Stomach (tissue), 8 donors: ENCODE measurements at regions not wholly inside any gene's neighbourhood (a gene's known extent, or its start where the extent isn't known, plus 50 kb on each side); places are given as distances from the start of the nearest gene placed in this dataset.

Source experiments
- DNase-seq, 2 donors: peaks; one replicate each; pipeline versions ENCODE4 v3.0.0 to v3.0.0-alpha.2; 2013 to 2019
- H3K27ac ChIP-seq, 5 donors: fragments of 200-600 bp in 4 of 5; sonication (generic) in 4 of 5; one replicate each; pipeline ENCODE4 v1.5.1; 2013 to 2019; ENCODE audit warnings: mild to moderate bottlenecking in 1 of 5, moderate library complexity in 1 of 5
- H3K27me3 ChIP-seq, 3 donors: fragments of 200-600 bp; sonication (generic); one replicate each; pipeline ENCODE4 v1.5.1; 2017 to 2019; ENCODE audit warnings: mixed run types in 1 of 3
- H3K36me3 ChIP-seq, 4 donors: fragments of 200-600 bp; sonication (generic); 1 replicate in 3 of 4; 2 replicates in 1 of 4; pipeline ENCODE4 v1.5.1; 2016 to 2019
- H3K4me1 ChIP-seq, 4 donors: fragments of 200-600 bp; sonication (generic); one replicate each; pipeline ENCODE4 v1.5.1; 2016 to 2019
- H3K4me3 ChIP-seq, 4 donors: fragments of 200-600 bp; sonication (generic) in 3 of 4; one replicate each; pipeline ENCODE4 v1.5.1; 2016 to 2019; ENCODE audit warnings: mild to moderate bottlenecking in 1 of 4
- H3K9me3 ChIP-seq, 4 donors: fragments of 200-600 bp; sonication (generic); one replicate each; pipeline ENCODE4 v1.5.1; 2016 to 2019
- CTCF ChIP-seq, 7 experiments: fragments of 450-650 bp in 4 of 7; fragments of 200-600 bp in 3 of 7; sonication (generic) in 3 of 7; IDR thresholded peaks; one replicate each; pipeline ENCODE4 v1.5.1; 2016 to 2019; ENCODE audit warnings: antibody characterized with exemption in 7 of 7, control low read depth in 2 of 7, mild to moderate bottlenecking in 1 of 7
- EP300 ChIP-seq: sonication (generic); formaldehyde crosslinking; IDR thresholded peaks from one replicate; pipeline ENCODE4 v1.6.1; 2017; ENCODE audit warnings: antibody characterized with exemption
- POLR2A ChIP-seq, 4 donors: fragments of 450-650 bp; IDR thresholded peaks; one replicate each; pipeline ENCODE4 v1.6.1; 2016; ENCODE audit warnings: antibody characterized with exemption in 4 of 4, control low read depth in 2 of 4, mild to moderate bottlenecking in 1 of 4, moderate library complexity in 1 of 4
- POLR2AphosphoS5 ChIP-seq, 3 donors: sonication (generic); formaldehyde crosslinking; IDR thresholded peaks; one replicate each; pipeline ENCODE4 v1.6.1; 2016; ENCODE audit warnings: antibody characterized with exemption in 3 of 3
- WGBS, 5 donors: extraction: QIAGEN DNeasy Blood & Tissue Kit in 3 of 5; methylation state at CpG; one replicate each; pipeline versions ENCODE4 v1.1.5 to v1.1.7; 2013 to 2018; 5-methylcytosine and 5-hydroxymethylcytosine counted together
- intact Hi-C: fragments of 100-400 bp; cut with DNase I; formaldehyde crosslinking; loops from one replicate; pipeline ENCODE4 v1.15.1; 2023; ENCODE audit warnings: low total_unique reads
- donor health status: healthy with polysubstance abuse.
- donor health status: Bipolar disorder and iron deficiency.
- donor health status: healthy.

GRCh38 chr3:170797685-170798084 lies 72.3 kb downstream of the RPL22L1 start:
- WGBS, 5 donors, result 70 to 79% (median 76%) methylated on average over 5 of the region's 5 CpGs
- Histone ChIP-seq H3K27ac (no peak overlapping the region), H3K9me3 (no peaks in the 10 kb centered on the region), H3K27me3 (no peaks in the 10 kb centered on the region), H3K4me3 (no peak overlapping the region), H3K4me1 (no peaks in the 10 kb centered on the region), H3K36me3 (no peaks in the 10 kb centered on the region)
- TF ChIP-seq CTCF (IDR thresholded peaks at IDR 0.05) (no peak), POLR2A (IDR thresholded peaks at IDR 0.05) (no peak), POLR2AphosphoS5 (IDR thresholded peaks at IDR 0.05) (no peak), EP300 (no peak)
- no peak for DNase-seq
- intact Hi-C loops, result no loop called here

GRCh38 chr3:170792471-170792870 lies 77.5 kb downstream of the RPL22L1 start:
- no peak for TF ChIP-seq POLR2AphosphoS5 (IDR thresholded peaks at IDR 0.05)
- TF ChIP-seq EP300, result no peak
- no peak for TF ChIP-seq CTCF (IDR thresholded peaks at IDR 0.05)
- TF ChIP-seq POLR2A (IDR thresholded peaks at IDR 0.05), result no peak
- no peak overlapping the region for H3K4me3 ChIP-seq
- WGBS, 5 donors, result 76 to 89% (median 85%) methylated on average over 1 of the region's 1 CpG
- intact Hi-C loops, result no loop called here
- peak in 1 of 2 donors; percentile 44 for DNase-seq
- no peaks in the 10 kb centered on the region for H3K9me3 ChIP-seq
- H3K36me3 ChIP-seq, result no peaks in the 10 kb centered on the region
- H3K27ac ChIP-seq, result no peak overlapping the region
- no peaks in the 10 kb centered on the region for H3K27me3 ChIP-seq
- H3K4me1 ChIP-seq, result no peaks in the 10 kb centered on the region

GRCh38 chr3:170790647-170791046 lies 79.3 kb downstream of the RPL22L1 start:
- Histone ChIP-seq H3K9me3 (no peaks in the 10 kb centered on the region), H3K36me3 (no peaks in the 10 kb centered on the region), H3K27ac (no peak overlapping the region), H3K4me1 (no peaks in the 10 kb centered on the region), H3K4me3 (no peak overlapping the region), H3K27me3 (no peaks in the 10 kb centered on the region)
- intact Hi-C loops, result no loop called here
- TF ChIP-seq CTCF (IDR thresholded peaks at IDR 0.05), result no peak
- no peak for TF ChIP-seq POLR2A (IDR thresholded peaks at IDR 0.05)
- TF ChIP-seq POLR2AphosphoS5 (IDR thresholded peaks at IDR 0.05), result no peak
- TF ChIP-seq EP300, result no peak
- DNase-seq, result no peak
- 70 to 85% (median 76%) methylated on average over 1 of the region's 1 CpG for WGBS, 5 donors

GRCh38 chr3:170787464-170787863 lies 82.5 kb downstream of the RPL22L1 start:
- intact Hi-C loops, result no loop called here
- WGBS, 5 donors, result 86 to 98% (median 90%) methylated on average over 2 of the region's 2 CpGs
- no peaks in the 10 kb centered on the region for H3K4me1 ChIP-seq

More at GRCh38 chr3:170787464-170787863, 82.5 kb downstream of the RPL22L1 start:
- Histone ChIP-seq H3K36me3 (no peaks in the 10 kb centered on the region), H3K27ac (no peak overlapping the region), H3K27me3 (no peaks in the 10 kb centered on the region), H3K4me3 (no peak overlapping the region), H3K9me3 (no peaks in the 10 kb centered on the region)
- DNase-seq, result no peak
- no peak for TF ChIP-seq POLR2A (IDR thresholded peaks at IDR 0.05)
- TF ChIP-seq EP300, result no peak
- no peak for TF ChIP-seq POLR2AphosphoS5 (IDR thresholded peaks at IDR 0.05)
- TF ChIP-seq CTCF (IDR thresholded peaks at IDR 0.05), result no peak
